NB4 (cell line): ENCODE measurements at regions not wholly inside any gene's neighbourhood (a gene's known extent, or its start where the extent isn't known, plus 50 kb on each side); places are given as distances from the start of the nearest gene placed in this dataset.

Experiments
- CTCF ChIP-seq: IDR thresholded peaks from one replicate; pipeline ENCODE4 v1.5.1; 2012; ENCODE audit warnings: low read depth, low read length
- MYC ChIP-seq: IDR thresholded peaks from 2 replicates; pipeline ENCODE4 v1.6.1; 2011; ENCODE audit warnings: low read depth, low read length
- POLR2A ChIP-seq: IDR thresholded peaks from 2 replicates; pipeline ENCODE4 v1.6.1; 2011; ENCODE audit warnings: mild to moderate bottlenecking; ENCODE audit not compliant: insufficient read length; ENCODE audit errors: extremely low read depth
- TF ChIP-seq, protein P1 (sequence below): IDR thresholded peaks from 2 replicates; pipeline ENCODE4 v1.6.1; 2011; ENCODE audit warnings: low read depth, low read length

GRCh38 chr19:5286465-5287029, 54.1 kb downstream of the PTPRS start:
- TF ChIP-seq CTCF, result no peak
- TF ChIP-seq POLR2A, result no peak
- TF ChIP-seq, protein P1, sequence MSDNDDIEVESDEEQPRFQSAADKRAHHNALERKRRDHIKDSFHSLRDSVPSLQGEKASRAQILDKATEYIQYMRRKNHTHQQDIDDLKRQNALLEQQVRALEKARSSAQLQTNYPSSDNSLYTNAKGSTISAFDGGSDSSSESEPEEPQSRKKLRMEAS, result no peak
- no peak for TF ChIP-seq MYC
